C4-2B (cell line): ENCODE measurements at regions not wholly inside any gene's neighbourhood (a gene's known extent, or its start where the extent isn't known, plus 50 kb on each side); places are given as distances from the start of the nearest gene placed in this dataset.

Experiments
- CTCF ChIP-seq: fragments of 450-650 bp; conservative IDR thresholded peaks from 2 replicates; pipeline ENCODE4 v1.5.1; 2017; ENCODE audit warnings: mild to moderate bottlenecking
- ZFX ChIP-seq: fragments of 450-650 bp; IDR thresholded peaks from 2 replicates; pipeline ENCODE4 v1.6.1; 2017

- TF ChIP-seq CTCF = no peak
- TF ChIP-seq ZFX = no peak
Observed at GRCh38 chr15:39431376-39431775, 149.5 kb upstream of the THBS1 start.
